ENCODE measurements at regions not wholly inside any gene's neighbourhood (a gene's known extent, or its start where the extent isn't known, plus 50 kb on each side); places are given as distances from the start of the nearest gene placed in this dataset.
"Not testable (repeated sequence)": the region's sequence is repeated elsewhere in the genome, so short reads cannot be mapped to it uniquely, and the experiment has no call there.

GRCh38 chr18:42544901-42545300 lies 570.6 kb downstream of the RIT2 start:
- no peak for DNase-seq (ENCODE audit: low read depth in 2 of 2)

GRCh38 chr18:42545825-42546224 lies 569.7 kb downstream of the RIT2 start:
- no peak for DNase-seq (ENCODE audit: low read depth in 2 of 2)

- DNase-seq (ENCODE audit: low read depth in 2 of 2), result no peak
These were observed 567.0 kb downstream of the RIT2 start for GRCh38 chr18:42548493-42548892.

GRCh38 chr18:42549596-42549995 lies 565.9 kb downstream of the RIT2 start:
- no peak for DNase-seq (ENCODE audit: low read depth in 2 of 2)

GRCh38 chr18:42552559-42552958 lies 562.9 kb downstream of the RIT2 start:
- not testable (repeated sequence) for DNase-seq (ENCODE audit: low read depth in 2 of 2)

- DNase-seq (ENCODE audit: low read depth in 2 of 2), result no peak
These were observed 556.3 kb downstream of the RIT2 start for GRCh38 chr18:42559069-42559690.

- no peak for DNase-seq (ENCODE audit: low read depth in 2 of 2)
These were observed 554.0 kb downstream of the RIT2 start for GRCh38 chr18:42561521-42561920.

GRCh38 chr18:42563995-42564394 lies 551.5 kb downstream of the RIT2 start:
- DNase-seq (ENCODE audit: low read depth in 2 of 2), result no peak

- DNase-seq (ENCODE audit: low read depth in 2 of 2), result no peak
These were observed 550.7 kb downstream of the RIT2 start for GRCh38 chr18:42564761-42565160.

- DNase-seq (ENCODE audit: low read depth in 2 of 2), result no peak
These were observed 546.7 kb downstream of the RIT2 start for GRCh38 chr18:42568773-42569172.

GRCh38 chr18:42574871-42575270 lies 540.6 kb downstream of the RIT2 start:
- DNase-seq (ENCODE audit: low read depth in 2 of 2), result no peak

GRCh38 chr18:42576124-42576523 lies 539.4 kb downstream of the RIT2 start:
- DNase-seq (ENCODE audit: low read depth in 2 of 2), result no peak

- no peak for DNase-seq (ENCODE audit: low read depth in 2 of 2)
These were observed 536.7 kb downstream of the RIT2 start for GRCh38 chr18:42578792-42579191.

GRCh38 chr18:42582266-42582665 lies 533.2 kb downstream of the RIT2 start:
- no peak for DNase-seq (ENCODE audit: low read depth in 2 of 2)

- DNase-seq (ENCODE audit: low read depth in 2 of 2), result no peak
These were observed 532.2 kb downstream of the RIT2 start for GRCh38 chr18:42583283-42583731.

- no peak for DNase-seq (ENCODE audit: low read depth in 2 of 2)
These were observed 528.9 kb downstream of the RIT2 start for GRCh38 chr18:42586601-42587000.

GRCh38 chr18:42588786-42589185 lies 526.7 kb downstream of the RIT2 start:
- no peak for DNase-seq (ENCODE audit: low read depth in 2 of 2)

- no peak for DNase-seq (ENCODE audit: low read depth in 2 of 2)
These were observed 510.7 kb downstream of the RIT2 start for GRCh38 chr18:42604820-42605219.

GRCh38 chr18:42606886-42607495 lies 508.5 kb downstream of the RIT2 start:
- no peak for DNase-seq (ENCODE audit: low read depth in 2 of 2)

GRCh38 chr18:42611134-42611533 lies 504.4 kb downstream of the RIT2 start:
- DNase-seq (ENCODE audit: low read depth in 2 of 2), result no peak

GRCh38 chr18:42614619-42615293 lies 500.7 kb downstream of the RIT2 start:
- no peak for DNase-seq (ENCODE audit: low read depth in 2 of 2)

- DNase-seq (ENCODE audit: low read depth in 2 of 2), result no peak
These were observed 498.3 kb downstream of the RIT2 start for GRCh38 chr18:42617221-42617620.

- DNase-seq (ENCODE audit: low read depth in 2 of 2), result no peak
These were observed 495.7 kb downstream of the RIT2 start for GRCh38 chr18:42619771-42620170.

Measured in stimulated activated CD8-positive, alpha-beta memory T cell treated with anti-CD3 and anti-CD28 coated beads, Interleukin-15, amount 100 ng/mL, for 4 hours (primary cell).